OCI-LY7 (cell line): ENCODE measurements at regions not wholly inside any gene's neighbourhood (a gene's known extent, or its start where the extent isn't known, plus 50 kb on each side); places are given as distances from the start of the nearest gene placed in this dataset.

Source experiments
- EZH2phosphoT487 ChIP-seq: fragments of 200-600 bp; sonication (generic); IDR thresholded peaks from 2 replicates; pipeline ENCODE4 v1.6.1; 2018; ENCODE audit warnings: low read depth, borderline replicate concordance, mild to moderate bottlenecking, mixed run types, antibody characterized with exemption, low read length, moderate library complexity, mixed read lengths
- TF ChIP-seq, protein P1 (sequence below): fragments of 200-600 bp; sonication (generic); conservative IDR thresholded peaks from 2 replicates; pipeline ENCODE4 v1.5.1; 2014; ENCODE audit warnings: mild to moderate bottlenecking, antibody characterized with exemption, low read length, moderate library complexity, mixed read lengths

DNA sequence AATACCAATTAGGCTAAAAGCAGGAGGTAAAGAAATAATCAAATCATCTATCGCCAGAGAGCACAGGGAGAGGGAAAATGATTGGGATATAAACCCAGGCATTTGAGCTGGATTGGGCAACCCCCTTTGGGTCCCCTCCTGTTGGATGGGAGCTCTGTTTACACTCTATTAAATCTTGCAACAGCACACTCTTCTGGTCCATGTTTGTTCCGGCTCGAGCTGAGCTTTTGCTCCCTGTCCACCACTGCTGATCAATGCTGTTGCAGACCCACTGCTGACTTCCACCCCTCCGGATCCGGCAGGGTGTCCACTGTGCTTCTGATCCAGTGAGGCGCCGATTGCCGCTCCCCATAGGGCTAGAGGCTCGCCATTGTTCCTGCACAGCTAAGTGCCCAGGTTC, 493.8 kb downstream of the MATN1 start:
- TF ChIP-seq, protein P1, sequence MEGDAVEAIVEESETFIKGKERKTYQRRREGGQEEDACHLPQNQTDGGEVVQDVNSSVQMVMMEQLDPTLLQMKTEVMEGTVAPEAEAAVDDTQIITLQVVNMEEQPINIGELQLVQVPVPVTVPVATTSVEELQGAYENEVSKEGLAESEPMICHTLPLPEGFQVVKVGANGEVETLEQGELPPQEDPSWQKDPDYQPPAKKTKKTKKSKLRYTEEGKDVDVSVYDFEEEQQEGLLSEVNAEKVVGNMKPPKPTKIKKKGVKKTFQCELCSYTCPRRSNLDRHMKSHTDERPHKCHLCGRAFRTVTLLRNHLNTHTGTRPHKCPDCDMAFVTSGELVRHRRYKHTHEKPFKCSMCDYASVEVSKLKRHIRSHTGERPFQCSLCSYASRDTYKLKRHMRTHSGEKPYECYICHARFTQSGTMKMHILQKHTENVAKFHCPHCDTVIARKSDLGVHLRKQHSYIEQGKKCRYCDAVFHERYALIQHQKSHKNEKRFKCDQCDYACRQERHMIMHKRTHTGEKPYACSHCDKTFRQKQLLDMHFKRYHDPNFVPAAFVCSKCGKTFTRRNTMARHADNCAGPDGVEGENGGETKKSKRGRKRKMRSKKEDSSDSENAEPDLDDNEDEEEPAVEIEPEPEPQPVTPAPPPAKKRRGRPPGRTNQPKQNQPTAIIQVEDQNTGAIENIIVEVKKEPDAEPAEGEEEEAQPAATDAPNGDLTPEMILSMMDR = no peak
- no peak for TF ChIP-seq EZH2phosphoT487
